ENCODE measurements at regions not wholly inside any gene's neighbourhood (a gene's known extent, or its start where the extent isn't known, plus 50 kb on each side); places are given as distances from the start of the nearest gene placed in this dataset.

DNA sequence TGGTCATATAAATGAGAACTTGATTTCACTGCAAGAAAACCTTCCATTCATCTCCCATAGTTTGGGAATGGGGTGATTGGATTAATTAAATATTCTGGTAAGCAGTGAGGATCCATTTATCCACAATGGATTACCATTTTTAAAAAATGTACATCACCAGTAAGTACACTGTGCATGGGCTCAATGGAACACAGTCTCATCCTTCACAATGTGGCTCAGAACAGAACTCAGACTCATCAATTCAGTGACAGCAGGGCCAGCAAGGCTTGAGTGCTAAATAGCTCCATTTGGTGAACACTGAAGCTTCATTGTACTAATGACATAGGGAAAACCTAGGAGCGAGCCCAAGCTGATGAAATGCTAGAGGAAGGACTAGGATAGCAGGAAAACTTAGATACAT lies 223.8 kb downstream of the CMPK2 start:
- DNase-seq = no peak

DNA sequence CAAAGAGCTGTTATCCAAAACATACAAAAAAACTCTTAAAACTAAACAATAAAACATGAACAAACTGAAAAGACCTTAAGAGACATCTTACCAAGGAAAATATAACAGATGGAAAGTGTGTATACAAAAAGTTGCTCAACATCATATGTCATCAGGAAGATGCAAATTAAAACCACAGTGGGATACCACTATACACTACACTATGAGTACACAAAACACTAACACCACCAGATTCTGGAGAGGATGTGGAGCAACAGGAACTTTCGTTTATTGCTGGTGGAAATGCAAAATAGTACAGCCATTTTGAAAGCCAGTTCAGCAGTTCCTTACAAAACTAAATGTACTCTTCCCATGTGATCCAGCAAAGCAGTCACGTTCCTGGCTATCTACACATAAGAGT lies 221.4 kb downstream of the CMPK2 start:
- DNase-seq = no peak

DNA sequence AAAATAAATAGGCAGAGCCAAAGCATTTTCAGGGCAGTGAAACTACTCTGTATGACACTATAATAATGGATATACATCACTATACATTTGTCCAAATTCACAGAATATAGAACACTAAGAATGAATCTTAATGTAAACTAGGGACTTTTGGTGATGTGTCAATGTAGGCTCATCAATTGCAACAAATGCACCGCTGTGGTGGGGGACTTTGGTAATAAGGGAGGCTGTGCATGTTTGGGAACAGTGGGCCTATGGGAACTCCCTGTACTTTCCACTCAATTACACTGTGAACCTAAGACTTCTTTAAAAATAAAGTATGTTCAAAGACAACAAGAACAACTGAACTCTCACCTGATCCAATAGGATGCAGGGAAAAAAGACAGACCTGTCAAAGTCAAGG lies 220.7 kb downstream of the CMPK2 start:
- no peak for DNase-seq

DNA sequence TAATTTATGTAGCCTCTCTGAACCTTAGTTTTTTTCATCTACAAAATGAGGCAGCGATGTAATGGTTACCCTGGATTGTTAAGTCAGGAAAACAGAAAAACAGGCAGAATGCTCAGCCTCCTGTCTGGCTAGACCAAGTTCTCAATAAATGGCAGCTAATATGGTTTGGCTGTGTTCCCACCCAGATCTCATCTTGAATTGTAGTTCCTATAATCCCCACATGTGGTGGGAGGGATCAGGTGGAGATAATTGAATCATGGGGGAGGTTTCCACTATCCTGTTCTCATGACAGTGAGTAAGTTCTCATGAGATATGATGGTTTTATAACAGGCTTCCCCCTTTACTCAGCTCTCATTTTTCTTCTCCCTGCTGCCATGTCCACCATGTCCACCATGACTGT lies 220.0 kb downstream of the CMPK2 start:
- no peak for DNase-seq

DNA sequence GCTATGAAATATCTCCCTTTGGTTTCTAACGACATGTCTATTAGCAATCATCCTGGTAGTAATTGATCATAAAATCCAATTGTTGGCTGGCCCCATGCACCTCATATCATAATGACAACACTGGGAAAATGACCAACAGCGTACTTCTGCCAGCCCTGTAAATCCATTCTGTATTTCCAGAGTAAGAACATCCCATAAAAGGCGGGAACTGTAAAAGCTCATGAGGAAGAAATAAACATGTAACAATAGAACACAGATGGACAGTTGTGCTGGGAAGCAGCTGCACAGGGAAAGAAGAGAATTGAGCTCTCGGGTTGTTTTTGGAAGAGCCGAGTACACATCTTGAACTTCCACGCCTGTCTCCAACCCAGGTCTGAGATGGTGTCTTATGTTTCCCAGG lies 218.7 kb downstream of the CMPK2 start:
- no peak for DNase-seq

DNA sequence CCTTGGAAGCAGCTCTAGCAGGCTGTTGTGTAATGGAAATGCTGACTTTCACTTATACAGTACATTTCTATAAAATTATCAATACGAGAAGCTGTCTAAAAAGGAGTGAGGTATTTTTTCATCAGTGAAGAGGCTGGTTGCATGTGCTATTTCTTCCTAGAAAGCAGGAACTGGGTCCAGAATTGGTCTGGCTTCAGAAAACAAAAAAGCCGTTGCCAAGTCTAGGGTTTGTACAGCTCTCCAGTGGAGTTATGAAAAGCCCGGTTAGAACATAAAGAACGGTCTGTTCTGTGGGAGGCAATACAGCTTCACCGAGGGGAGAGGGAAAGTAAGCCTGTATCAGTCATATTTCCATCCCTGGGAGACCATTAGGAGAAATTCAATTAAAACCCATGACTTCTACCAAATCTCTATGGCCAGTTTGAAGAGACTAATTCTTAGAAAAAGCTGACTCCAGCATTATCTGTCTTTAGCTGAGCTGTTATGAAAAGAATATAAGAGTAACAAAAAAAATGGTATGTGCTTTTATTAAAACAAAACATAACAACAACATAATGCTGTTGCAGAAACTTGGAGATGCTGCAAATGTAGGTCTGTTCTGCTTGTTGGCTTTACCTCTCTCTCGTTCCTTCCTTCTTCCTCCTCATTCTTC lies 217.0 kb downstream of the CMPK2 start:
- DNase-seq = no peak

DNA sequence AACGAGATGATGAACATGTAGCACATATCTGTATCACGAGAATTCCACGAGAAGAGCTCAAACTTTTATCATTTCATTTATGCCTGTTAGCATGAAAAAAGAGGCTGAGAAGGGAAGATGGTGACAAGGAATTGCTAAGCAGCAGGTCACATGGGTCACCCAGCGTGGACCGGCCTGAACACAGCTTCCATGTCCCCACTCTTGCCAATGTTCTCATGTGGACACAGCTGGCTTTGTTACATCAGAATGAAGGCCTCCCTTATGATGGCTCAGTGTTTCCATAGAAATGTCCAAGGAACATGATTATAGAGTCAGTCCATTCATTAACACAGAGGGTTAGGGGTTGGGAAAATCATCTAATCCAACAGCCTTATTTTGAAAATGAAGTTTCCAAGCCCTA lies 215.4 kb downstream of the CMPK2 start:
- no peak for DNase-seq

DNA sequence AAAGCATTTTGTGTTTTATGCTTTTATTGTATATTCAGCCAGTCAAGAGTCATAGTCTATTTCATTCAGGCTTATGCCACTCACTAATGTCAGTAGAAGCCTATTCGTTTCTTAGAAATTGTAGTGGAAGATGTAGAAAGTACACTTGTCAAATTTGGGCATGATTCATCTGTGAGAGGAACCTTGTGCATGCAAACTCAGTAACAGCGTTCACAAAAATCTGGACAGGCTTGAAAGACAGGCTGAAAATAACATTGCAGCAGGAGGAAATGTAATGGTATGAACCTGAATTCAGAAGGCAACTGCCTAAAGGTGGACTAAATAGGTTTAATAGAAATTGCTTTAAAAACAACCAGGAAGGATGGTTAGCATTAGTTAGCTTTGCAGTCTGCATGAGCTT lies 213.5 kb downstream of the CMPK2 start:
- no peak for DNase-seq

DNA sequence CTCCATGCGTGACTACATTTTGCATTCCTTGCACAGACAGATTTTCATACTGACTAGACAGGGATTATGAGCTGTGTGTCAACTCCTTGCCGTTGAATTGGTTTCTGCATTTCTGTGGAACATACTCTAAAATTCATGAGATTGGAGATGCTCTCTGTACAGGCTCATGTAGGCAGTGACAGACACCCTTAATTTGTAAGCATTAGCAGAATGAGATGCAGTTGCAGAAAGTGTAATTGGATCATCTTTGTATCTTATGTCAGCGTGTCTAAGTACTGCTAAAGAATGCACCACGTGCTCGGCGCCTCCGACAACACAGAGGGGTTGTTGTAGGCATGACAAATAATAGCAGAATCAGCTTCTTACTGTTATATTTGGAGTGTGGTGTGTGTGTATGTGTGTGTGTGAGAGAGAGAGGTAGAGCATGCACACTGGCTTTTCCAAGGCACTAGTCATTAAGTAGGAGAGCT lies 212.4 kb downstream of the CMPK2 start:
- no peak for DNase-seq

DNA sequence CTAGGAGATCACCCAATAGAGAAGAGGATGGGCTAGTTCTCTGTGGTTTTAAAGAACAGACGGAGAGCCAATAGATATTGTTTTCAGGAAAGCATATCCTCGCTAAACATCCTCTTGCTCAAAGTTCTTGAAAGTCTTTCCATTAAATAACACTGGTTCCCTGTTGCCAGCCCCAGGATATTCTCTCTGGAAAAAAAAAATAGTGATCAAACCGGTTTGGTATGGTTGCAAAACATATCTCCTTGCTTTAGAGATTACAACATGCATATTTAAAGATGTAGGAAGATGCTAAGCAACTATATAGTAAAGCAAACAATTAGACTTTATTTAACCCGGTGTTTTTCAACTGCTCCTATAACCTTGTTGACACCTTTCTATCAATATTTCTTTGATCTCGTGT lies 211.4 kb downstream of the CMPK2 start:
- DNase-seq = no peak

DNA sequence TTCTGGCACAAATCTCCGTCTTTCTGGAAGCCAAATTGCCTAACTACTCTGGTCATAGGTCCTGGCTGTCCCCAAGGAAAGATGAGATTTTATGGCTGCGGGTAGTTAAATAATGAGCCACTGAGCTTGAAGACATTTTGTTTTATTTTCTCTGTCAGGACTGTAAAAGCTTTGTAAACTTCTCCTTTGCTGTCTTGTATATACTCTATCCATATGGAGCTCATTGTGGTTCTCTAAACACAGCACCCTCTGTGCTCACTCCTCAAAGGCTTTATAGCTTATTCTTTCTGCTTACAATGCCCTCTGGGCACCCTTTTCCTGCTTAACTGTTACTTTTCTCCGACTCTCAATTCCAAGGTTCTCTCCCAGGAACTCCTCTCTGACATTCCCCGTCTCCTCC lies 209.1 kb downstream of the CMPK2 start:
- DNase-seq = no peak

DNA sequence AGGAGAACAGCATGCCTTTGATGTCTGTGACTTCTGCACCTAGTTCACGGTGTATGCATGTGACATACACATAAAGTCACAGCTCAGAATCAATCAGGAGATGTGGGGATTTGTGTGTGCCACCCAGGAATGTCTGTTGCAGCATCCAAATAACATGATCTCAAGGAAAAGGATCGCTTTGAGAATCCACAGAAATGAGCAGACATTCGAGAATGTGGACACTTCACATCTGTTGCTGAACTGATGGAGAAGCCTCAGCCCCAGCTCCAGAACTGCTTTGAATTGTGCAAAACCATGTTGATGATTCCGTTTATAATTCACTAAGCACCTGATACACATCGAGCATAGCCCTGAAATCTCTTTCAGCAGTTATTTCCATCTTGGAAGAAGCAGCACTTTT lies 208.6 kb downstream of the CMPK2 start:
- DNase-seq = no peak

DNA sequence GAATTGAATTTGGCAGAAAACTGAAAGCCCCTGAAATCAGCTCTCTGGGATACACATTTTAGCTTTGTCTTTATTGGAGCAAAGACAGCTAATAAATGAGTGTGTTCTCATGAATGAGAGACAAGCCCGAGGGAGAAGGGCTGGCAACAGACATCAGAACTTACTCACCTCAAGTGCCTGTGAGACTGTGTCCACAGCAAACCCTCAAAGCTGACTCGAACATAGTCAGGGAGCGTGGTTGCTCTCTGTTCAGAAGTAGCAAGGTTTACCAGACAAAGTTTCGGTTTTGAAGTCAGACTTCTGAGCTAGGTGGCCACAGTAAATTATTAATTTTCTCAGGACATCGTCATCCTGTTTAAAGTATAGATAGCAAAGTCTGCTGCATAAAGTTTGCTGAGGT lies 207.9 kb downstream of the CMPK2 start:
- DNase-seq = no peak

DNA sequence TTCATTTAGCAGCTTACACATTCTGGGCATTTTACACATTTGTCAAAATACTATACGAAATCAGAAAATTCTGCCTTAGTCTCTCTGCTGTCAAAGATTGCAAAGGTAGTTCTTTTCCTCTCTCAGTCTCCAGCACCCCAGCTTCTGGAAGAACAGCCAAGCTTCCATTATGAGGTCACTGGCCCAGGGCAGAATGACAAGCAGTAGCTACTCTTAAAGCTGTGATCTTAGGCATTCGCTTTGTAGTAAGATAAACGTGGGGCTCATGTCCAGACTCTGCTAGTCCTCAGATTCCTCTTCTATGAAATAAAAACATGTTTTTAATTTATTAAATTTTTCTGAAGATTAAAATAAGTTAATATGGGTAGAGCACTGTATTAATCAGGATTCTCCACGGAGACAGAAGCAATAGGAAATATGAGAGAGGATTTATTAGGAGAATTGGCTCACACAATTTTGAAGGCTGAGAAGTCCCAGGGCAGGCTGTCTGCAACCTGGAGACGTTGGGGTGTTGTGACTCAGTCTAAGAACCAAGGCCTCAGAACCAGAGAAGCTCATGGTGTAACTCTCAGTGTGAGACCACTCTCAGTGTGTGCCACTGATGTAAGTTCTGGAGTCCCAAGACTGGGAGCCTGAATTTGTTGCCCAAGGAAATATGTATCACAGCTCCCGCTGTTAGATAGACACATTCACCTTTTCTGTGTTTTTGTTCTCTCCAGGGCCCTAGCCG lies 201.2 kb downstream of the CMPK2 start:
- no peak for DNase-seq

DNA sequence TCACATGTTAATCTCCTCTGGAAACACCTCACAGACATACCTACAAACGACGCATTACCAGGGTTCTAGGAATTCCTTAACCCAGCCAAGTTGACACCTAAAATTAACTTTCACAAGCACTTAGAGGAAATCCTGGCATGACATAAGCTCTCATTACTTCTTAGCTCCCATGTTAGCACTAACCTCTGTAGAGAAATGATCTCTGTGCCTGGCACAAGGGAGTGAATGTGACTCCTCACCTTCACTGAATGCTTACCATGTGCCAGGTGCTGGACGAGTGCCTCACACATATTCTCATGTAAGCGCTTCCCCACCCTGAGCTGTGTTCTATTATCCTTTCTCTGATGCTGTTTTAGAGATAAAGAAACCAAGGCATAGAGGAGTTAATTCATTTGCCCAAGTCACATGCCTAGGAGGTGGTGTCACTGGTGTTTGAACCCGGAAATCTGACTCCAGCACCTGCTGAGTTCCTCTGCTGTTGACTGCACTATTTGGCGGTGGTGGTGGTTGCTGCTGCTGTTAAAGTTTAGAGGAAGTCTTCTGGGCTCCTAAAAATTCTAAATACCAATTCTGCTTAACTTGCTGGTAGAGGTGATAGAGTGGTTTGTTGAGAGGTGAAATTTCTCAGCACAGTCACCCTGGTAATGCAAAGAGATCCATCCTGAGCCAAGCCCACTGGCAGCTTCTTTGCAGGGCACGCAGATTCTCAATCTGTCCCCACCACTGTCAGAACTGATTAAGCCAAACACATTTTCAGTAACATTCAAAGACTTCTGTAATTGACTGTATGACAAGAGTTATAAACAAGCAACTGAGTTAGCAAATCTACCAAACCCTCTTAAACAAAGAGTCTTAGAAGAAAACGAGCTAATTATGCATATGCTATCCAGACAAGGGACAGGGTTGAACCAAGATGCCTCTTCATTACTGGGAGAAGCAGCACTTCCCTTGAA lies 200.3 kb downstream of the CMPK2 start:
- DNase-seq = no peak

DNA sequence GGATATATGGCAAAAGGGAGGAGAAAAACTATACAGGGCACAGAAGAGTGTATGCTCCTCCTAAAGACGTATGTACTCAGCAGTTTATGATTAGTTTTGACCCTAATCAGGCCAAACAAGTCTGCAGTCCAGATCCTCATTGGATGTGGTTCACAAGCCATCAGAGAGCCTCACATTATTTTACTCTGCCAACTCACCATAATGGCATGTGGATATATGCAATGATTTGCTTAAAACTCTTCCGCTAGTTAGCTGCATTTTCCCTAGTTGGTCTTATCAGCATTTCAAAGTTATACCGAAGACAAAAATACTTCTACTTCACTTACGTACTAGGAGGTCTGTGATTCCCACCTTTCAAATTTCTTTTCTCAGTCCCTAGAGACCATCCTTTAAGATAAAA lies 198.4 kb downstream of the CMPK2 start:
- DNase-seq = no peak

DNA sequence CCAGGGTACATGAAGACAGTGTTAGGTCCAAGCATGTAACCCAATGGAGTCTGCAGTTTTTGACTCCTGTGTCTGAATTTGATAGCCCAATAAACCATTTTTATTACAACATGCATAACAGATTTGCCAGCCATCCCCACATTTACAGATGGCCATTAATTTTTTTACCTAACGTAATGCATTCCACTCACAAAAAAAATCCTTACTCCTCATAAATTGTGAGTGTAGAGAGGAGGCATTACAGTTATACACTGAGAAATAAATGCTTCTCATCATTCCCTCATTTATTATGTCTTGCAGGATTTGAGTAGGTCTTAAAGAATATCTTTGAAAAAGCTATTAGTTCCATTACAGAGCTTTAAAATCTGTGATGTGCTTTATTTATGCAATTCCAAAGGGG lies 193.8 kb downstream of the CMPK2 start:
- no peak for DNase-seq

DNA sequence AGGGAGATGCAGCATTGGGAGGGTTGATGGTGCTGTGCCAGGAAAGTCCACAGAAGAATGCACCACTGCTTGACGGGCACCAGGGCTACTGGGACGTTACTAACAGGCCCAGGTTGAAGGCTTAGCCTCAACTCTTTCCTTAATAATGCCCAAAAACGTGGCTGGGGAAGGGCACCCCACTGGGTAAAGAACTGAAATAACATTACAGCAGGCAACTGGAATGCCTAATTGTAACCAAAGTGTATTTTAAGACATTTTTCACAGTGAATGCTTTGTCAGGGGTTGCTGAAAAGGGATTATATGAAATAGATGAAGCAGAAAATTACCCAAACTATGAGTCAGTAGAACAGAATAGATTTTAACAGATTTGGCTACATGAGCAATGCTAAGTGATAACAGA lies 191.3 kb downstream of the CMPK2 start:
- DNase-seq = no peak

DNA sequence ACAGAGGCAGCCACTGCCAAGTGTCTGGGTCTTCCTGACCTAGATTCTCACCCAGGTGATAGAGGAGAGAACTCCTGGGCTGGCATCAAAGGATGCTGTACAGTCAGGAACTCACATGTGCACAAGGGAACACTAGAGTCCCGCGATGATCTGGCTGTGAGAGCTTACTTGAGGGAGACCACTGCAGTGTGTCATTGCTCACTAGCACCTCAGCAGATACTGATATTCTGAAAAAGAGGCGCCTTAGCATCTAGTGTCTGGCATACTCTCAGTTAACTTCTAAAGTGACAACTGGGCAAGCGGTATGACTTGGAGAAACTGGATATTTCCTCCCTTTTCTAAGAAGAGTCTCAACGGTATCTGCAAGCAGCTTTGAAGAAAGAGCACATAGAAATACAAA lies 189.9 kb downstream of the CMPK2 start:
- DNase-seq = no peak

DNA sequence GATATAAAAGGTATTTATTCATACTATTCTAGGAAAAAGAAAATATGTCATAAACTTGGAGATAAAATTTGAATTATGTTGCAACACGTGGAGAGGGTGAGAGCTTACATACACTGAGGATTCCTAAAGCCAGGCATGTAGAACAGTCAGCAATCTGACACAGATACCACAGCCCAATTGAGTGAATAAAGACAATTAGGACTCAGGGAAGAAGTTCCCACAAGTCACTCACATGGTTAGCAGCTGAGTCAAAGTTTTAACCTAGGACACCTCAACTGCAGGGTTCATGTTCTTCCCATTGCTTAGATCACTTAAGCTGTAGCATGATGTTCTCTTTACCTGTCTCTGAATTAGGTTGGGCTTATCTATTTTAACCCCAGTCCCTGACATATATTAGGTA lies 189.5 kb downstream of the CMPK2 start:
- no peak for DNase-seq

DNA sequence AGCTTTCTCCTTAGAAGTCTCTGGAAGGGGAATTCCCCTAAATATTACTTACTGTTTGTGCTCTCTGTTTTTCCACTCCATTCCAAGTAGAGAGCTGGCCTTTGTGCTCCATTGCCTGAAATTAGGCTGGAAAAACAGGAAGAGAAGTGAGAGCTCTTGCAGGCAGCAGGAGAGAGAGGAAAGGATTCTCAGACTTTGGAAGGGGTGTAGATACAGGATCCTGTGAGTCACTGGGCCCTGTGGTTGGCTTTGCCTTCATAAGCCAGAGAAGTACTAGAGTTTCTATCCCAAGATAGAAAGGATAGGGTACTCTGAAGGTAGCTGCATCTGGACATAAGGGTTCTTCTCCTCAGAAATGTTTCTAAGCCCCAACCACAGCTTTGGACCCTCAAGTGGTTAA lies 188.9 kb downstream of the CMPK2 start:
- no peak for DNase-seq

DNA sequence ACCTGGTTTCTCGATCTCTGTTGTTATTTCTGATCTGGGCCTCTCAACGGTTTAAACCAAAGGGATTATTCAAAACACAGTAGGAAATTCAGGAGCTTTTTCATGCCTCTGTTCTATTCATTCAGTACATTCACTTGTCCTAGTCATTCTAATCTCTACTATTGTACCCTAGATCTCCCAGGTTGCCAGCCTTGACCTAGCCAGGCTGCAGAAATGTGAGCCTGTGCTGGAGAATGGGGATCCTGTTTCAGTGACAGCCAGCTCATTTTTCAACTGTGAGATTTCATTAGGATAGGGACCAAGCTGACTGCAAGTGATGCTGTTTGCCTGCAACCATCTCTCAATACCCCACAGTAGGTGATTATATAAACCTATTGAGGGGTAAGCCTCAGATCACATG lies 186.2 kb downstream of the CMPK2 start:
- no peak for DNase-seq

DNA sequence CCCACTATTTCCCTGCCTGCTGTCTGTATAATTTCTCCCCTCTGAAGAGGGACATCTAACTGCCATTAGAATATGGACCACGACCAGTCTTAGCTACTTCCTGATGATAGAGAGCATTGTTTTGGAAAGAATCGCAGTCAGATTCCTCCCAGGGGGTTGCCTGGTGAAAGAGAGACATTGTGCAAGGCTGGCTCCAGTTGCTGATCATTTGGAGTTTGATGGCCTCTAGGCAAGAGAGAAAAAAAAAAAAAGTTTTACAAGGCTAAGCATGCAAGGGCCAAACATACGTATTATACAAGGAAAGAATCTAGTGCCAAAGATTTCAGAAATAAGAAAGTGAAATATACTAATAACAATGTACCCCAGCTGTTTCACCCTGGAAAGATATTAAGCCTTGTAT lies 182.2 kb downstream of the CMPK2 start:
- no peak for DNase-seq

DNA sequence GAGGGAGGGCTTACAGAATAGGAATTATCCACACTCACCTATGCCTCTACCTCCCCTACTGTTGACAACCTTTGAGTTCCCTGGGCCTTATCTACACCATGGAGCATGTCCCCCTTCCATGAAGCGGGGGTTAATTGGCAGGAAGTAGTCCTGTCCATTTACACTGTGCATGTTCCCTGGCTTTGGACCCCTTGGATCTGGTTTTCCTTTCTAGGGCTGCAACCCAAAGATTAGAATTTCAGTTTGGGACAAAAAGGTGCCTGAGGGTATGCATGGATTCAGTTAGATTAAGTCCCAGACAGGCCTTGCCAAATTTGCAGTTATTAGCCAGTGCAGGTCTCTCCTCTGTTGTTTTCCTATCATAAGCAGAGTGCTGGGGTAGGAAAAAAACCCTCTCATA lies 180.3 kb downstream of the CMPK2 start:
- no peak for DNase-seq
